RWPE2 (cell line): ENCODE measurements at regions not wholly inside any gene's neighbourhood (a gene's known extent, or its start where the extent isn't known, plus 50 kb on each side); places are given as distances from the start of the nearest gene placed in this dataset.
"Not testable (repeated sequence)": the region's sequence is repeated elsewhere in the genome, so short reads cannot be mapped to it uniquely, and the experiment has no call there.

ENCODE experiments used
- ATAC-seq: fragments of 200-7000 bp; cut with Tn5 transposase; 3 replicates; pipeline ENCODE4 v1.9.1; 2021; ENCODE audit warnings: low read depth
- DNase-seq: peaks from one replicate; pipeline ENCODE4 v3.0.0-alpha.2; 2020; ENCODE audit warnings: low spot score
- H3K27ac ChIP-seq: fragments of 450-650 bp; 2 replicates; pipeline ENCODE4 v1.5.1; 2017; ENCODE audit warnings: mild to moderate bottlenecking; ENCODE audit not compliant: poor library complexity, severe bottlenecking
- H3K27me3 ChIP-seq: fragments of 250-450 bp; sonication (Bioruptor Pico); 2 replicates; pipeline ENCODE4 v1.5.1; 2021; ENCODE audit warnings: mild to moderate bottlenecking, moderate library complexity; ENCODE audit not compliant: insufficient read depth, poor library complexity, severe bottlenecking
- H3K36me3 ChIP-seq: fragments of 250-450 bp; sonication (Bioruptor Pico); 2 replicates; pipeline ENCODE4 v1.5.1; 2020; ENCODE audit warnings: low read depth, mild to moderate bottlenecking, moderate library complexity
- H3K4me1 ChIP-seq: fragments of 250-450 bp; sonication (Bioruptor Pico); 2 replicates; pipeline ENCODE4 v1.5.1; 2021; ENCODE audit warnings: mild to moderate bottlenecking, moderate library complexity; ENCODE audit not compliant: insufficient read depth, poor library complexity, severe bottlenecking
- H3K4me3 ChIP-seq: fragments of 250-450 bp; sonication (Bioruptor Pico); 2 replicates; pipeline ENCODE4 v1.5.1; 2021; ENCODE audit warnings: mild to moderate bottlenecking, moderate library complexity; ENCODE audit not compliant: severe bottlenecking
- H3K9me3 ChIP-seq: fragments of 250-450 bp; sonication (Bioruptor Pico); 2 replicates; pipeline ENCODE4 v1.5.1; 2021; ENCODE audit warnings: mild to moderate bottlenecking, moderate library complexity; ENCODE audit not compliant: severe bottlenecking
- CTCF ChIP-seq: fragments of 450-650 bp; IDR thresholded peaks from one replicate; pipeline ENCODE4 v1.5.1; 2017; ENCODE audit warnings: mild to moderate bottlenecking, moderate library complexity; ENCODE audit not compliant: poor library complexity, severe bottlenecking

GRCh38 chr1:213596729-213597128 is 391.0 kb upstream of the PROX1 start:
- DNase-seq, result no peak
- TF ChIP-seq CTCF, result no peak
- no peaks in the 10 kb centered on the region for H3K9me3 ChIP-seq
- no peaks in the 10 kb centered on the region for H3K27me3 ChIP-seq
- no peak overlapping the region for H3K4me3 ChIP-seq
- H3K36me3 ChIP-seq, result no peaks in the 10 kb centered on the region
- ATAC-seq, result no peak
- H3K4me1 ChIP-seq, result no peaks in the 10 kb centered on the region
- no peak overlapping the region for H3K27ac ChIP-seq

DNA sequence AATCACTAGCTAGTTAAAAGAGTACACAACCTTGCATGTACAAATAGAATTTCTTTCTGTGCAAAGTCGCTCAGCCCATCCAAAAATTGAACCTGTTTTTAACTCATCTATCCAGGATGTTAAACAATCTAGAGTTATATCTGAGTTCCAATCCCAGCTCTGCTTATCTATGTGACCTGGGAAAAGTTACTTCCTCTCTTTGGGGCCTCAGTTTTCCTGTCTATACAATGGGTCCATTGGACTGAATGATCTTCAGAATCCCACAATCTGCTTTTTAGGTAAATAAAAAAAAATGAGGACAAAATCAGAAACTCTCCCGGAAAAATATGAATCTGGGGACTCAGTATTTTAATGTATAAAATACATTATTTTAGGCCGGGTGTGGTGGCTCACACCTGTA is 389.5 kb upstream of the PROX1 start:
- no peak overlapping the region for H3K27ac ChIP-seq
- H3K27me3 ChIP-seq, result no peaks in the 10 kb centered on the region
- no peaks in the 10 kb centered on the region for H3K4me1 ChIP-seq
- H3K4me3 ChIP-seq, result no peak overlapping the region
- ATAC-seq (no peak), DNase-seq (no peak)
- no peak for TF ChIP-seq CTCF
- H3K36me3 ChIP-seq, result no peaks in the 10 kb centered on the region
- H3K9me3 ChIP-seq, result no peaks in the 10 kb centered on the region

- DNase-seq (no peak), ATAC-seq (no peak)
- Histone ChIP-seq H3K9me3 (no peaks in the 10 kb centered on the region), H3K36me3 (no peaks in the 10 kb centered on the region), H3K4me1 (no peaks in the 10 kb centered on the region), H3K27me3 (no peaks in the 10 kb centered on the region), H3K27ac (no peak overlapping the region), H3K4me3 (no peak overlapping the region)
- no peak for TF ChIP-seq CTCF
Measured at GRCh38 chr1:213600879-213601278, 386.9 kb upstream of the PROX1 start.

GRCh38 chr1:213601705-213602104 is 386.1 kb upstream of the PROX1 start:
- H3K27ac ChIP-seq, H3K9me3 ChIP-seq, H3K27me3 ChIP-seq, H3K4me3 ChIP-seq, H3K36me3 ChIP-seq, H3K4me1 ChIP-seq, DNase-seq, ATAC-seq: not testable (repeated sequence)

DNA sequence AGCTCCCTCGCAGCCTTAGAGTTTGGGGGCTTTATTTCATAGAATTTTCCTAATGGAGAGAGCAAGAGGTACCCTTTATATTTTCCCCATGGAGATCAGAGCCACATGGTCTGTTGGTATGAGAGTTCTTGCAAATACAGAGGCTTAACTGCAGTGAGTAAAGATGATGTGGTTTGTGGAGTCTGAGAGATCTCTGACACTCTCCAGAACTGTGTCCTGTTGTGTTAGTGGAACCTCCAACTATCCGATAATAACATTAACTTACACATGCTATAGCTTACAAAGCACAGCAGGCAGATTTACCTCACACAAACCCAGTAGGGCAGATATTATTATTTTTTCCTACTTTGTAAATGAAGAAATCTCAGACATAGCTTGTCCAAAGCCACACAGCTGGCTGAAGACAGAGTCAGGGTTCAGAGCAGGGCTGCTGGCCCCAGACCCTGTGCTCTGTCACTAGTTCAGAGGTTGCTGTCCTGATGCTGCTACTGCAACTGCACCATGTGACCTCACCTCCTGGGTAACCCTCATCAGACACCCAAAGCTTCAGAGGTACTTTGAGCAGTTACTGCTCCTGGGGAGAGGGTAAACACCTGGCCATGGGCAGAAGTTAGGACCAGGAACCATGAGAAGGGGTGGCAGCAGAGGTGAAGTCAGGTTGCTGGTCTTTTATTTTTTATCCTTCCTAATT is 384.8 kb upstream of the PROX1 start:
- Histone ChIP-seq H3K27me3 (no peaks in the 10 kb centered on the region), H3K27ac (no peak overlapping the region), H3K36me3 (no peaks in the 10 kb centered on the region), H3K4me1 (no peaks in the 10 kb centered on the region), H3K9me3 (no peaks in the 10 kb centered on the region), H3K4me3 (no peak overlapping the region)
- no peak for DNase-seq
- no peak for ATAC-seq
- TF ChIP-seq CTCF, result no peak
